ENCODE measurements at regions not wholly inside any gene's neighbourhood (a gene's known extent, or its start where the extent isn't known, plus 50 kb on each side); places are given as distances from the start of the nearest gene placed in this dataset.

DNA sequence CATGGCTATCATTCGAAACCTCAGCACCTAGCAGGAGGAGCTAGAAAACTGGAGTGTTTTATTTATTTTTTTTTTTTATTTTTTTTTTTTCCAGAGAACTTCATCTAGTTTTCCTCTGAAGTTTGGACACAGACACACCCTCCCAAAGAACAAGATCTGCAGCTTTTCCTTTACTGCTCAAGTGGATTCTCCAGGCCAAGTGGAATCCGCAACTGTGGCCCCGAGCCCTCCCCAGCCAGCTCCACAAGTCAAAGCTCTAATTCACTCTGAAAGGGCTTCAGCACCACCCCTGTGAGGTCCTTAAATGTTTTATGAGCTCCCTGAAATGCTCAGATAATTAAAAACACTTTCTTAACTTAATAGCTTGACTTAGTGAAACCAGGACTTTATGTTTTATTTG lies 332.1 kb upstream of the DYNLRB2 start:
- TF ChIP-seq CTCF (conservative IDR thresholded peaks at IDR 0.05; ENCODE audit: low read length) = no peak
- no peak for TF ChIP-seq EZH2phosphoT487 (IDR thresholded peaks at IDR 0.05; ENCODE audit: borderline replicate concordance)
